HUES6 (cell line): ENCODE measurements at regions not wholly inside any gene's neighbourhood (a gene's known extent, or its start where the extent isn't known, plus 50 kb on each side); places are given as distances from the start of the nearest gene placed in this dataset.

Source experiments
- H3K27ac ChIP-seq: 2 replicates; pipeline ENCODE4 v1.7.0; 2013; ENCODE audit warnings: low read depth, mild to moderate bottlenecking, low read length, inconsistent platforms
- H3K27me3 ChIP-seq: 2 replicates; pipeline ENCODE4 v1.6.1; 2013; ENCODE audit warnings: low read length; ENCODE audit not compliant: control insufficient read depth, insufficient read depth
- H3K36me3 ChIP-seq: 2 replicates; pipeline ENCODE4 v1.6.1; 2013; ENCODE audit warnings: low read length; ENCODE audit not compliant: control insufficient read depth, insufficient read depth
- H3K4me1 ChIP-seq: 2 replicates; pipeline ENCODE4 v1.6.1; 2013; ENCODE audit warnings: low read length; ENCODE audit not compliant: control insufficient read depth, insufficient read depth
- H3K4me3 ChIP-seq: 2 replicates; pipeline ENCODE4 v1.5.1; 2013; ENCODE audit warnings: low read depth, low read length
- H3K9ac ChIP-seq: one replicate; pipeline ENCODE4 v1.6.1; 2013; ENCODE audit warnings: mild to moderate bottlenecking, low read length
- H3K9me3 ChIP-seq: 2 replicates; pipeline ENCODE4 v1.6.1; 2013; ENCODE audit warnings: low read depth, low read length; ENCODE audit not compliant: control insufficient read depth, insufficient read depth

- Histone ChIP-seq H3K4me3 (no peak overlapping the region), H3K4me1 (peaks cover 14% of the 10 kb centered on the region; the same call in 1 of the 2 replicates), H3K36me3 (no peaks in the 10 kb centered on the region), H3K9me3 (no peaks in the 10 kb centered on the region), H3K27me3 (no peaks in the 10 kb centered on the region), H3K9ac (no peak overlapping the region), H3K27ac (no peak overlapping the region)
These were observed 145.2 kb upstream of the TMCC3 start for GRCh38 chr12:94795520-94795919.

- Histone ChIP-seq H3K27ac (no peak overlapping the region), H3K4me1 (peaks cover 14% of the 10 kb centered on the region; the same call in 1 of the 2 replicates), H3K9me3 (no peaks in the 10 kb centered on the region), H3K36me3 (no peaks in the 10 kb centered on the region), H3K4me3 (no peak overlapping the region), H3K27me3 (no peaks in the 10 kb centered on the region), H3K9ac (no peak overlapping the region)
These were observed 144.7 kb upstream of the TMCC3 start for GRCh38 chr12:94795044-94795443.

GRCh38 chr12:94793191-94793595 lies 142.8 kb upstream of the TMCC3 start:
- Histone ChIP-seq H3K9me3 (no peaks in the 10 kb centered on the region), H3K27me3 (no peaks in the 10 kb centered on the region), H3K4me3 (no peak overlapping the region), H3K4me1 (peaks cover 14% of the 10 kb centered on the region; the same call in 1 of the 2 replicates), H3K9ac (no peak overlapping the region), H3K36me3 (no peaks in the 10 kb centered on the region), H3K27ac (no peak overlapping the region)

GRCh38 chr12:94792693-94793092 lies 142.3 kb upstream of the TMCC3 start:
- no peak overlapping the region for H3K4me3 ChIP-seq
- no peaks in the 10 kb centered on the region for H3K9me3 ChIP-seq
- H3K36me3 ChIP-seq: no peaks in the 10 kb centered on the region
- peaks cover 14% of the 10 kb centered on the region; the same call in 1 of the 2 replicates for H3K4me1 ChIP-seq
- H3K27me3 ChIP-seq: no peaks in the 10 kb centered on the region
- H3K27ac ChIP-seq: no peak overlapping the region
- no peak overlapping the region for H3K9ac ChIP-seq

GRCh38 chr12:94791933-94792332 lies 141.6 kb upstream of the TMCC3 start:
- no peak overlapping the region for H3K4me3 ChIP-seq
- H3K4me1 ChIP-seq: peaks cover 14% of the 10 kb centered on the region; the same call in 1 of the 2 replicates
- H3K9me3 ChIP-seq: no peaks in the 10 kb centered on the region
- no peaks in the 10 kb centered on the region for H3K27me3 ChIP-seq
- no peak overlapping the region for H3K27ac ChIP-seq
- no peak overlapping the region for H3K9ac ChIP-seq
- no peaks in the 10 kb centered on the region for H3K36me3 ChIP-seq

GRCh38 chr12:94790825-94791224 lies 140.5 kb upstream of the TMCC3 start:
- Histone ChIP-seq H3K9ac (no peak overlapping the region), H3K27ac (no peak overlapping the region), H3K36me3 (no peaks in the 10 kb centered on the region), H3K4me1 (peaks cover 14% of the 10 kb centered on the region; the same call in 1 of the 2 replicates), H3K4me3 (no peak overlapping the region), H3K9me3 (no peaks in the 10 kb centered on the region), H3K27me3 (no peaks in the 10 kb centered on the region)

- Histone ChIP-seq H3K4me3 (no peak overlapping the region), H3K27ac (no peak overlapping the region), H3K27me3 (no peaks in the 10 kb centered on the region), H3K4me1 (peaks cover 13% of the 10 kb centered on the region; the same call in 1 of the 2 replicates), H3K9ac (no peak overlapping the region), H3K9me3 (no peaks in the 10 kb centered on the region), H3K36me3 (no peaks in the 10 kb centered on the region)
These were observed 140.0 kb upstream of the TMCC3 start for GRCh38 chr12:94790370-94790769.

- H3K27me3 ChIP-seq: no peaks in the 10 kb centered on the region
- no peaks in the 10 kb centered on the region for H3K36me3 ChIP-seq
- H3K4me3 ChIP-seq: no peak overlapping the region
- H3K9me3 ChIP-seq: no peaks in the 10 kb centered on the region
- H3K9ac ChIP-seq: no peak overlapping the region
- no peak overlapping the region for H3K27ac ChIP-seq
- peaks cover 9% of the 10 kb centered on the region; the same call in 1 of the 2 replicates for H3K4me1 ChIP-seq
These were observed 139.3 kb upstream of the TMCC3 start for GRCh38 chr12:94789510-94790225.

GRCh38 chr12:94788298-94788697 lies 137.9 kb upstream of the TMCC3 start:
- no peak overlapping the region for H3K4me3 ChIP-seq
- H3K36me3 ChIP-seq: no peaks in the 10 kb centered on the region
- no peak overlapping the region for H3K27ac ChIP-seq
- no peaks in the 10 kb centered on the region for H3K27me3 ChIP-seq
- H3K9ac ChIP-seq: no peak overlapping the region
- no peaks in the 10 kb centered on the region for H3K9me3 ChIP-seq
- peaks cover 8% of the 10 kb centered on the region; the same call in 1 of the 2 replicates for H3K4me1 ChIP-seq

- H3K9ac ChIP-seq: no peak overlapping the region
- H3K27me3 ChIP-seq: no peaks in the 10 kb centered on the region
- H3K4me3 ChIP-seq: no peak overlapping the region
- H3K27ac ChIP-seq: no peak overlapping the region
- no peaks in the 10 kb centered on the region for H3K9me3 ChIP-seq
- H3K4me1 ChIP-seq: no peaks in the 10 kb centered on the region
- H3K36me3 ChIP-seq: no peaks in the 10 kb centered on the region
These were observed 136.5 kb upstream of the TMCC3 start for GRCh38 chr12:94786906-94787305.

- Histone ChIP-seq H3K9me3 (no peaks in the 10 kb centered on the region), H3K36me3 (no peaks in the 10 kb centered on the region), H3K9ac (no peak overlapping the region), H3K4me3 (no peak overlapping the region), H3K27ac (no peak overlapping the region), H3K4me1 (no peaks in the 10 kb centered on the region), H3K27me3 (no peaks in the 10 kb centered on the region)
These were observed 133.5 kb upstream of the TMCC3 start for GRCh38 chr12:94783862-94784261.
